ENCODE measurements at regions not wholly inside any gene's neighbourhood (a gene's known extent, or its start where the extent isn't known, plus 50 kb on each side); places are given as distances from the start of the nearest gene placed in this dataset.

DNA sequence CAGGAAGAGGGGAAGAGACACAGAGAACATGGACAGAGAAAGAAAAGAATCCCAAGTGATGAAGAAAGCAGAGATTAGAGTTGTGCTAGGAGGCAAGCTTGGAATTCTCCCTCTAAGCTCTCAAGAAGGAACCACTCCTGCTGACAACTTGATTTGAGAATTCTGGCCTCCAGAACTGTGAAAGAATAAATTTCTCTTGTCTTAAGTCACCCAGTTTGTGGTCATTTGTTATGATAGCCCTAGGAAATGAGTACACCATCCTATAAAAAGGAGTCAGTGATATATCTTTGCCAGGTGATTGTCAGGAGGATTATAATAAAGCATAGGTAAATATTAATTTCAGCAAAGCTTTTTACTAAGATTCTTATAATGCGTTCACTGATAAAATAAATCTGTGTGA, 82.7 kb upstream of the TFEC start:
- in situ Hi-C loops (cut with MboI; ENCODE audit: low pct_unique_long_range_greater_than_20kb, low sequenced_read_pairs, unreplicated experiment): no loop called here
- TF ChIP-seq, protein P1, sequence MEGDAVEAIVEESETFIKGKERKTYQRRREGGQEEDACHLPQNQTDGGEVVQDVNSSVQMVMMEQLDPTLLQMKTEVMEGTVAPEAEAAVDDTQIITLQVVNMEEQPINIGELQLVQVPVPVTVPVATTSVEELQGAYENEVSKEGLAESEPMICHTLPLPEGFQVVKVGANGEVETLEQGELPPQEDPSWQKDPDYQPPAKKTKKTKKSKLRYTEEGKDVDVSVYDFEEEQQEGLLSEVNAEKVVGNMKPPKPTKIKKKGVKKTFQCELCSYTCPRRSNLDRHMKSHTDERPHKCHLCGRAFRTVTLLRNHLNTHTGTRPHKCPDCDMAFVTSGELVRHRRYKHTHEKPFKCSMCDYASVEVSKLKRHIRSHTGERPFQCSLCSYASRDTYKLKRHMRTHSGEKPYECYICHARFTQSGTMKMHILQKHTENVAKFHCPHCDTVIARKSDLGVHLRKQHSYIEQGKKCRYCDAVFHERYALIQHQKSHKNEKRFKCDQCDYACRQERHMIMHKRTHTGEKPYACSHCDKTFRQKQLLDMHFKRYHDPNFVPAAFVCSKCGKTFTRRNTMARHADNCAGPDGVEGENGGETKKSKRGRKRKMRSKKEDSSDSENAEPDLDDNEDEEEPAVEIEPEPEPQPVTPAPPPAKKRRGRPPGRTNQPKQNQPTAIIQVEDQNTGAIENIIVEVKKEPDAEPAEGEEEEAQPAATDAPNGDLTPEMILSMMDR (IDR thresholded peaks at IDR 0.05; ENCODE audit: extremely low read depth, insufficient read depth, missing control alignments): no peak
- no peak for DNase-seq (ENCODE audit: low spot score)

DNA sequence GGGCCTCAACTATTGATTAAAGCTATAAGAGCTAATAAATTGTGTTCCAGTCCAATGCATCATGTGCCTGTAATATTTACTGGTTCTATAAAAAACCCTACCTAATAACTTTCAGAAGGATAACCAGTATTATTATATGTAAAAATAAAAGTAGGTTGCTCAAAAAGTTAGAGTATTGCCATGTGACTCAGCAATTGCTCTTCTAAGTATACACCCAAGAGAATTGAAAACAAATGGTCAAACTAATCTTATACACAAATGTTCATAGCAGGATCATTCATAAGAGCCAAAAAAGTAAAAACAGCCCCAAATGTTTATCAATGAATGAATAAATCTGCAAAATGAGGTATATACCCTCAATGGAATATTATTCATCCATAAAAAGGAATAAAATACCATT, 89.5 kb upstream of the TES start:
- in situ Hi-C loops (cut with MboI; ENCODE audit: low pct_unique_long_range_greater_than_20kb, low sequenced_read_pairs, unreplicated experiment): no loop called here
- no peak for DNase-seq (ENCODE audit: low spot score)
- TF ChIP-seq, protein P1 (IDR thresholded peaks at IDR 0.05; ENCODE audit: extremely low read depth, insufficient read depth, missing control alignments): no peak

DNA sequence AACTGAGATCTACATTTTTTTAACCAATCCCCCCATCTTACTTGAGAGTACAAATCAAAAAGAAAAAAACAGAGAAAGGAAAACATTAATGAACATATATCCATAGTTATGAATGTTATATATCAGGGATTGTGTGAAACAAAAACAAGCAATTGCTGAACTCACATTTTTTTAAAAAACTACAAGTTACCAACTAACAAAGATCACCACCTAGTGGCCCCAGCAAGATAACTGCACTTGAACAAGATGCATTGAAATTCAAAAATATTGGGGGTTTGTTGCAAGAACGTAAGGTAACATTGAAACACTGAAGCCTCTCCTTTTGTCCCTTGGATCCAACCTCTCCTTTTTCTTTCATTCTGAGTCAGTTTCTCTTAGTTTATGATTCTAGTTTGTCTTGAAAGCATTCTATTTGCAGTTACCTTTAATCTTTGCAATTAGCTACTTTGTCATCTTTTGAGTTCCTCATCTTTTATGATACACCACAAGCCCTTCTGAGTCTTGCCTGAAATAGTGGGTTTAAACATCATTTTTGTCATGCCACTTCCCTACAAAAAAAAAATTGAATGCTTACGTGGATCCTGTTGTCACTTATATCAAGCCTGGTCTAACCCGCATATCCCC, 87.3 kb upstream of the TES start:
- TF ChIP-seq, protein P1 (IDR thresholded peaks at IDR 0.05; ENCODE audit: extremely low read depth, insufficient read depth, missing control alignments): peak; percentile 69
- peak; percentile 19 for DNase-seq (ENCODE audit: low spot score)
- in situ Hi-C loops (cut with MboI; ENCODE audit: low pct_unique_long_range_greater_than_20kb, low sequenced_read_pairs, unreplicated experiment): no loop called here

DNA sequence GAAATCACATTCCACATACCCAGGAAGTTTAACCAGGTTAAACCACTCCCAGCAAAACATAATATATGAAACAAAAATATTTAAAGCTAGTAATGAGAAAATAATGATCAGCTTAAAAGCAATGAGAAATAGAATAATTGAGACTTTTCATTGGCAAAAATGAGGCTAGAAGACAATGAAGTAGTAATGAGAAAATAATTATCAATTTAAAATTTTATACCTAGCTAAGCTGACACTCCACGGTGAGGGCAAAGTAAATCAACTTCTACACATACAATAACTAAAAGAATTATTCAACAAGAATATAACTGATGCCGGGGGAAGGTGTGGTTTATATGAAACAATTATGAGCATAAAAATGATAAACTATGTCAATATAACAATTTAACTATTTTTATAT, 82.2 kb upstream of the TES start:
- no peak for DNase-seq (ENCODE audit: low spot score)
- TF ChIP-seq, protein P1 (IDR thresholded peaks at IDR 0.05; ENCODE audit: extremely low read depth, insufficient read depth, missing control alignments): no peak
- in situ Hi-C loops (cut with MboI; ENCODE audit: low pct_unique_long_range_greater_than_20kb, low sequenced_read_pairs, unreplicated experiment): loop anchor here (25.0 kb wide), 1 partner anchor 109 kb away; no protein-coding TSS in a partner anchor

DNA sequence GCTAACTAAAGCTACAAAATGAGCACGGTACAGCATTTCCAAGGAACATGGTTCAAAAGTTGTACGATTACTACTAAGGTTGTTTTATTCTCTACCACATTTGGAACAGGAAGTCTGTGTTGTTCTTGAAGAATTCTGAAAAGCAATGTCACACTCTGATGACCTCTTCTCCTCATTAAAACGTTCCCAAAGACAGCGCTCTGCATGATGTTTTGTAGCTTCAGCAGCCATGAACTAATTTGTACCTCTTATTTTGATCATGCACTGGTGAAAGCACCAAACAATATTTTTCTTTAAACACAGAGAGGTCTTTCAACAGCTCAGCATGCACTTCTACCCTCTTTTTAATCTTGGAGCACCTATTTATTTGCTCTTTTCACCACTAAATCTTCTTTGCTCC, 75.0 kb upstream of the TES start:
- in situ Hi-C loops (cut with MboI; ENCODE audit: low pct_unique_long_range_greater_than_20kb, low sequenced_read_pairs, unreplicated experiment): loop anchor here (25.0 kb wide), 1 partner anchor 102 kb away; no protein-coding TSS in a partner anchor
- TF ChIP-seq, protein P1 (IDR thresholded peaks at IDR 0.05; ENCODE audit: extremely low read depth, insufficient read depth, missing control alignments): no peak
- DNase-seq (ENCODE audit: low spot score): no peak

DNA sequence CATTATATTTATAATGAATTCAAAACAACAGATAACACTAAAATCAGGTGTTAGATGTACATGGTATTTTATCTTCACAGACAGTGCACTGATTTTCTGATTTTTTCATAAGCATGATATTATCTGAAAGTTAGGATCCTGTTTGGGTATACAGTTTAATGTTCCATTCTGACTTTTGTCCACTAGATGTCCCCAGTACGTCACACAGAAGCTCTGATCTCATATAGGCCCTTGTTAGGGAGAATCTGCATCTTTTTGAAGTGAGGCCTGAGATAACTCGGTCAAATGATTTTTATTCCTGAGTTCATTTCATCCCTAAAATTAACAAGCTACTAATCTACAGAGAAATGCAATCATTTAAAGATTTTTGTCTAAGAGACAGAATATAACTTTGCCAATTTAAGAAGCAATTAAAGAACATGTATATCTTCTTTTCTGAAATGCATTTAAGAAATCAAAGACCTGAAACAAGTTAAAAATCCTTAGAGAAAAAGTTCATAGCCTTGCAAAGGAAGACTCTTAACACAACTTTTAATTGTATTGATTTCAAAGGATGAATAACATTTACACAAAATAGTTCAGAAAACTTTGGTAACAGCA, 72.0 kb upstream of the TES start:
- TF ChIP-seq, protein P1 (IDR thresholded peaks at IDR 0.05; ENCODE audit: extremely low read depth, insufficient read depth, missing control alignments): peak; percentile 67
- in situ Hi-C loops (cut with MboI; ENCODE audit: low pct_unique_long_range_greater_than_20kb, low sequenced_read_pairs, unreplicated experiment): loop anchor here (25.0 kb wide), 1 partner anchor 99 kb away; no protein-coding TSS in a partner anchor
- peak; percentile 36 for DNase-seq (ENCODE audit: low spot score)

Measured in GM13977 (cell line).